MM.1S (cell line): ENCODE measurements at regions not wholly inside any gene's neighbourhood (a gene's known extent, or its start where the extent isn't known, plus 50 kb on each side); places are given as distances from the start of the nearest gene placed in this dataset.

Experiments used
- DNase-seq: peaks from one replicate; pipeline ENCODE4 v3.0.0-alpha.2; 2015
- H2AFZ ChIP-seq: fragments of 300-600 bp; sonication (generic); 2 replicates; pipeline ENCODE4 v1.6.0; 2016; ENCODE audit warnings: antibody characterized with exemption, low read length
- H3F3A ChIP-seq: fragments of 300-600 bp; sonication (generic); 2 replicates; pipeline ENCODE4 v1.6.1; 2016; ENCODE audit warnings: mild to moderate bottlenecking, antibody characterized with exemption, low read length, moderate library complexity, mixed read lengths; ENCODE audit not compliant: insufficient read depth
- H3K27ac ChIP-seq: fragments of 300-600 bp; sonication (generic); 2 replicates; pipeline ENCODE4 v1.5.1; 2016; ENCODE audit warnings: mild to moderate bottlenecking, low read length
- H3K27me3 ChIP-seq: fragments of 300-600 bp; sonication (generic); replicated peaks from 2 replicates; pipeline ENCODE4 v1.6.0; 2016; ENCODE audit warnings: low read length; ENCODE audit not compliant: insufficient read depth
- H3K36me3 ChIP-seq: fragments of 300-600 bp; sonication (generic); replicated peaks from 2 replicates; pipeline ENCODE4 v1.6.1; 2016; ENCODE audit warnings: mild to moderate bottlenecking, low read length, mixed read lengths; ENCODE audit not compliant: insufficient read depth
- H3K4me1 ChIP-seq: fragments of 300-600 bp; sonication (generic); 2 replicates; pipeline ENCODE4 v1.6.1; 2016; ENCODE audit warnings: low read length, mixed read lengths
- H3K4me2 ChIP-seq: fragments of 300-600 bp; sonication (generic); 2 replicates; pipeline ENCODE4 v1.6.0; 2016; ENCODE audit warnings: low read depth, low read length
- H3K4me3 ChIP-seq: fragments of 300-600 bp; sonication (generic); 2 replicates; pipeline ENCODE4 v1.5.1; 2016; ENCODE audit warnings: low read length, mixed read lengths
- H3K79me2 ChIP-seq: fragments of 300-600 bp; sonication (generic); 2 replicates; pipeline ENCODE4 v1.6.1; 2016; ENCODE audit warnings: mixed run types, low read length, mixed read lengths
- H3K9ac ChIP-seq: fragments of 300-600 bp; sonication (generic); 2 replicates; pipeline ENCODE4 v1.6.1; 2016; ENCODE audit warnings: low read length, mixed read lengths
- H3K9me2 ChIP-seq: fragments of 300-600 bp; sonication (generic); replicated peaks from 2 replicates; pipeline ENCODE4 v1.6.1; 2016; ENCODE audit warnings: mild to moderate bottlenecking, low read length, mixed read lengths; ENCODE audit not compliant: insufficient read depth
- H3K9me3 ChIP-seq: fragments of 300-600 bp; sonication (generic); replicated peaks from 2 replicates; pipeline ENCODE4 v1.6.1; 2016; ENCODE audit warnings: mild to moderate bottlenecking, low read length, mixed read lengths; ENCODE audit not compliant: insufficient read depth
- H4K20me1 ChIP-seq: fragments of 300-600 bp; sonication (generic); 2 replicates; pipeline ENCODE4 v1.6.1; 2016; ENCODE audit warnings: mild to moderate bottlenecking, low read length, moderate library complexity, mixed read lengths; ENCODE audit not compliant: insufficient read depth
- EZH2 ChIP-seq: fragments of 300-600 bp; sonication (generic); optimal IDR thresholded peaks from 2 replicates; pipeline ENCODE3; 2017; ENCODE audit warnings: low read depth, mild to moderate bottlenecking, antibody characterized with exemption, low read length, mixed read lengths
- EZH2phosphoT487 ChIP-seq: fragments of 300-600 bp; sonication (generic); IDR thresholded peaks from 2 replicates; pipeline ENCODE4 v1.6.1; 2018; ENCODE audit warnings: antibody characterized with exemption, low read length
- TF ChIP-seq, protein P1 (sequence below): fragments of 300-600 bp; sonication (generic); IDR thresholded peaks from 2 replicates; pipeline ENCODE4 v1.5.1; 2016; ENCODE audit warnings: antibody characterized with exemption, low read length, mixed read lengths

DNA sequence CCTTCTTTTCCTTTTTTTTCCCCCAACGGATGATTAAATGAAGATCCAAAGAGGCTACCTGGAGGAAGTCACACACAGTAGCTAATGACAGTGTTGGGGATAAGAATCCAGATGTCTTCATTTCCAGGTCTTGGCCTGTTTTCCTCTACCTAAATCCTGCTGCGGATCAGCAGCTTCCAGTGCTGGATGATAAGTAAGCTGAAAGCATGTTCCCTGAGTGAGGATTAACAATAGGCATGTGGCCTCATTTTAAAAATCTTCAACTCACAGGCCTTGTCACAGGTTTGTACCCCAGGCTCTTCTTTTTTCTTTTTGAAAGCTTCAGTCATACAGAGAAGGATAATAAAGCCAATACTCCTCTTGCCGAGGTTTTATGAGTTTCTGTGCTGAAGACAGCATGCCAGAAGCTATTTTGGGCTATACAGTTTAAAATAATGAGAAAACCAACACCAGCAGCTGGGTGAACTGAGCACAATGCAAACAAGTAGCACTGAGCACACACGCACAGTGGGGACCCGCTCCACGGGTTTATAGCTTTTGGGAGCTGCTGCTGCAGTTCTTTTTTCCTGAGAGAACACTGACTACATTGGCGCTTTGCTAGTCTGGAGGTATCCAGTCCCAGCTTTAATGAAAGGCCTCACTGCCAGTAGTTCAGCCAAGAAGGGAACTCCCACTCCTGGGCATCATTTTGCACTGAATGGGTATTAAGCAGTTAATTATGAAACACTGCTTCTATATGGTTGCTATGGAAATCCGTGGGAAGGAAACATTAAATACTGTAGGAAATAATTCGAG is 184.2 kb upstream of the CTSO start:
- no peaks in the 10 kb centered on the region for H3K9me2 ChIP-seq
- H3K27ac ChIP-seq, result no peak overlapping the region
- no peak overlapping the region for H3K4me3 ChIP-seq
- no peaks in the 10 kb centered on the region for H3K36me3 ChIP-seq
- no peaks in the 10 kb centered on the region for H3F3A ChIP-seq
- no peaks in the 10 kb centered on the region for H3K79me2 ChIP-seq
- H3K4me1 ChIP-seq, result no peaks in the 10 kb centered on the region
- H3K9me3 ChIP-seq, result no peaks in the 10 kb centered on the region
- no peak overlapping the region for H3K9ac ChIP-seq
- no peak overlapping the region for H2AFZ ChIP-seq
- H3K4me2 ChIP-seq, result no peak overlapping the region
- no peaks in the 10 kb centered on the region for H4K20me1 ChIP-seq
- no peaks in the 10 kb centered on the region for H3K27me3 ChIP-seq
- DNase-seq, result no peak
- no peak for TF ChIP-seq EZH2phosphoT487
- TF ChIP-seq EZH2, result no peak
- TF ChIP-seq, protein P1, sequence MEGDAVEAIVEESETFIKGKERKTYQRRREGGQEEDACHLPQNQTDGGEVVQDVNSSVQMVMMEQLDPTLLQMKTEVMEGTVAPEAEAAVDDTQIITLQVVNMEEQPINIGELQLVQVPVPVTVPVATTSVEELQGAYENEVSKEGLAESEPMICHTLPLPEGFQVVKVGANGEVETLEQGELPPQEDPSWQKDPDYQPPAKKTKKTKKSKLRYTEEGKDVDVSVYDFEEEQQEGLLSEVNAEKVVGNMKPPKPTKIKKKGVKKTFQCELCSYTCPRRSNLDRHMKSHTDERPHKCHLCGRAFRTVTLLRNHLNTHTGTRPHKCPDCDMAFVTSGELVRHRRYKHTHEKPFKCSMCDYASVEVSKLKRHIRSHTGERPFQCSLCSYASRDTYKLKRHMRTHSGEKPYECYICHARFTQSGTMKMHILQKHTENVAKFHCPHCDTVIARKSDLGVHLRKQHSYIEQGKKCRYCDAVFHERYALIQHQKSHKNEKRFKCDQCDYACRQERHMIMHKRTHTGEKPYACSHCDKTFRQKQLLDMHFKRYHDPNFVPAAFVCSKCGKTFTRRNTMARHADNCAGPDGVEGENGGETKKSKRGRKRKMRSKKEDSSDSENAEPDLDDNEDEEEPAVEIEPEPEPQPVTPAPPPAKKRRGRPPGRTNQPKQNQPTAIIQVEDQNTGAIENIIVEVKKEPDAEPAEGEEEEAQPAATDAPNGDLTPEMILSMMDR, result no peak

DNA sequence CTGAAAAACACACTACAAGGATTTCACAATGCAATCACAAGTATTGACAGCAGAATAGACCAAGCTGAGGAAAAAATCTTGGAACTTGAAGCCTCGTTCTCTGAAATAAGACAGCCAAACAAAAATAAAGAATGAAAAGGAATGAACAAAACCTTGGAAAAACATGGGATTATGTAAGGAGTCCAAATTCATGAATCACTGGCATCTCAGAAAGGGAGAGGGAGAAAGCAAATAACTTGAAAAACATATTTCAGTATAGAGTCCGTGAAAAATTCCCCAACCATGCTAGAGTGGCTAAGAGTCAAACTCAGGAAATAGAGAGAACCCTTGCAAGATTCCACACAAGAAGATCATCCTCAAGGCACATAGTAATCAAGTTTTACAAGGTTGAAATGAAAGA is 178.5 kb upstream of the CTSO start:
- no peaks in the 10 kb centered on the region for H3K79me2 ChIP-seq
- H2AFZ ChIP-seq, result no peak overlapping the region
- no peaks in the 10 kb centered on the region for H3K4me1 ChIP-seq

DNA sequence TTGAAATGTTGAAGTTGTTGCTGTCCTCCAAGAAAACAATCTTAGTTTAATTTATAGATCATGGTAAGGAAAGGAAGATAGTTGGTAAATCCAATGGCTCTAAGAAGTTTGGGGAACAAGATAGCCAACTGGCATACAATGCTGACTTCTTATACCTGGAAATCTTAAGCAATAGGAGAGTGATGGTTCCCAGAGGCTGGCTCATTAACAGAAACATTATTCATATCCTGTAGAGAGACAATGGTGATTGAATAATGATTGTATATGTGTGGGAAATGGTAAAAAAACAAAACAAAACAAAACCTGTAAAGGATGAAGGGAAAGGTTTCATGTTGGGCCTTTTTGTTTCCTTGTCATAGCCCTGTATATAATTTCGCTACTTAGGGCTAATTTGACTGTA is 174.9 kb upstream of the CTSO start:
- no peak overlapping the region for H3K9ac ChIP-seq
- H3K4me3 ChIP-seq, result no peak overlapping the region
- no peaks in the 10 kb centered on the region for H3K27me3 ChIP-seq
- no peaks in the 10 kb centered on the region for H3K9me2 ChIP-seq
- H3K79me2 ChIP-seq, result no peaks in the 10 kb centered on the region
- H3K36me3 ChIP-seq, result no peaks in the 10 kb centered on the region
- no peaks in the 10 kb centered on the region for H3F3A ChIP-seq
- no peak for DNase-seq
- no peak overlapping the region for H3K4me2 ChIP-seq
- H3K27ac ChIP-seq, result no peak overlapping the region
- H3K9me3 ChIP-seq, result no peaks in the 10 kb centered on the region
- no peaks in the 10 kb centered on the region for H4K20me1 ChIP-seq
- no peaks in the 10 kb centered on the region for H3K4me1 ChIP-seq
- no peak overlapping the region for H2AFZ ChIP-seq
- no peak for TF ChIP-seq EZH2phosphoT487
- TF ChIP-seq, protein P1, result no peak
- no peak for TF ChIP-seq EZH2

More for the DNA sequence above, 178.5 kb upstream of the CTSO start:
- DNase-seq, result no peak
- Histone ChIP-seq H3K4me3 (no peak overlapping the region), H4K20me1 (no peaks in the 10 kb centered on the region), H3K9me2 (no peaks in the 10 kb centered on the region), H3K9me3 (no peaks in the 10 kb centered on the region), H3K27me3 (no peaks in the 10 kb centered on the region), H3F3A (no peaks in the 10 kb centered on the region), H3K36me3 (no peaks in the 10 kb centered on the region), H3K9ac (no peak overlapping the region), H3K27ac (no peak overlapping the region), H3K4me2 (no peak overlapping the region)
- TF ChIP-seq EZH2 (no peak), EZH2phosphoT487 (no peak)
- TF ChIP-seq, protein P1, result no peak
